Gastroesophageal sphincter (tissue), 3 donors: ENCODE measurements at regions not wholly inside any gene's neighbourhood (a gene's known extent, or its start where the extent isn't known, plus 50 kb on each side); places are given as distances from the start of the nearest gene placed in this dataset.

Experiments used
- CTCF ChIP-seq, 4 experiments: fragments of 200-600 bp in 2 of 4; fragments of 450-650 bp in 2 of 4; sonication (generic) in 1 of 4; IDR thresholded peaks; one replicate each; pipeline ENCODE4 v1.5.1; 2017 to 2019; ENCODE audit warnings: antibody characterized with exemption in 4 of 4, mild to moderate bottlenecking in 2 of 4, moderate library complexity in 2 of 4
- POLR2A ChIP-seq, 2 donors: fragments of 450-650 bp; IDR thresholded peaks; one replicate each; pipeline ENCODE4 v1.6.1; 2017; ENCODE audit warnings: antibody characterized with exemption in 2 of 2, mild to moderate bottlenecking in 2 of 2, moderate library complexity in 1 of 2
- POLR2AphosphoS5 ChIP-seq: sonication (generic); formaldehyde crosslinking; IDR thresholded peaks from one replicate; pipeline ENCODE4 v1.6.1; 2017; ENCODE audit warnings: antibody characterized with exemption

- no peak for TF ChIP-seq CTCF (IDR thresholded peaks at IDR 0.05)
- no peak for TF ChIP-seq POLR2A (IDR thresholded peaks at IDR 0.05)
- no peak for TF ChIP-seq POLR2AphosphoS5
Measured at GRCh38 chr11:70710601-70711000, 312.3 kb downstream of the CTTN start.
